ENCODE measurements at regions not wholly inside any gene's neighbourhood (a gene's known extent, or its start where the extent isn't known, plus 50 kb on each side); places are given as distances from the start of the nearest gene placed in this dataset.

GRCh38 chr11:34730544-34731295 is 109.8 kb downstream of the EHF start:
- Histone ChIP-seq H3K4me3 (no peak overlapping the region), H3K27ac (no peak overlapping the region), H3K4me1 (no peaks in the 10 kb centered on the region), H3K36me3 (ENCODE audit: low read depth, missing control alignments) (no peaks in the 10 kb centered on the region), H3K9me3 (no peaks in the 10 kb centered on the region), H3K27me3 (no peaks in the 10 kb centered on the region)
- TF ChIP-seq POLR2A (IDR thresholded peaks at IDR 0.05): no peak
- no peak for TF ChIP-seq CTCF (IDR thresholded peaks at IDR 0.05)
- 87 to 88% methylated on average over 3 of the region's 3 CpGs for WGBS, 2 donors
- intact Hi-C loops (cut with DNase I; ENCODE audit: low total_unique reads): no loop called here
- no peak for DNase-seq

- Histone ChIP-seq H3K36me3 (ENCODE audit: low read depth, missing control alignments) (no peaks in the 10 kb centered on the region), H3K27ac (no peak overlapping the region), H3K4me1 (no peaks in the 10 kb centered on the region), H3K4me3 (no peak overlapping the region), H3K27me3 (no peaks in the 10 kb centered on the region), H3K9me3 (no peaks in the 10 kb centered on the region)
- intact Hi-C loops (cut with DNase I; ENCODE audit: low total_unique reads): no loop called here
- TF ChIP-seq CTCF (IDR thresholded peaks at IDR 0.05) (no peak), POLR2A (IDR thresholded peaks at IDR 0.05) (no peak)
- DNase-seq: no peak
Observed at GRCh38 chr11:34728609-34729008, 107.7 kb downstream of the EHF start.

GRCh38 chr11:34727228-34727737 is 106.4 kb downstream of the EHF start:
- no peak overlapping the region for H3K27ac ChIP-seq
- DNase-seq: no peak
- H3K4me1 ChIP-seq: no peaks in the 10 kb centered on the region
- no peaks in the 10 kb centered on the region for H3K36me3 ChIP-seq (ENCODE audit: low read depth, missing control alignments)
- intact Hi-C loops (cut with DNase I; ENCODE audit: low total_unique reads): no loop called here
- H3K9me3 ChIP-seq: no peaks in the 10 kb centered on the region
- no peak for TF ChIP-seq POLR2A (IDR thresholded peaks at IDR 0.05)
- no peak for TF ChIP-seq CTCF (IDR thresholded peaks at IDR 0.05)
- 69 to 80% methylated on average over 1 of the region's 1 CpG for WGBS, 2 donors
- H3K4me3 ChIP-seq: no peak overlapping the region
- no peaks in the 10 kb centered on the region for H3K27me3 ChIP-seq

GRCh38 chr11:34724973-34725372 is 104.1 kb downstream of the EHF start:
- Histone ChIP-seq H3K36me3 (ENCODE audit: low read depth, missing control alignments) (no peaks in the 10 kb centered on the region), H3K27ac (no peak overlapping the region), H3K9me3 (no peaks in the 10 kb centered on the region), H3K27me3 (no peaks in the 10 kb centered on the region), H3K4me1 (no peaks in the 10 kb centered on the region), H3K4me3 (no peak overlapping the region)
- DNase-seq: no peak
- 74 to 85% methylated on average over 1 of the region's 1 CpG for WGBS, 2 donors
- no peak for TF ChIP-seq CTCF (IDR thresholded peaks at IDR 0.05)
- TF ChIP-seq POLR2A (IDR thresholded peaks at IDR 0.05): no peak
- intact Hi-C loops (cut with DNase I; ENCODE audit: low total_unique reads): no loop called here

- Histone ChIP-seq H3K4me1 (no peaks in the 10 kb centered on the region), H3K27ac (no peak overlapping the region), H3K27me3 (no peaks in the 10 kb centered on the region), H3K4me3 (no peak overlapping the region), H3K9me3 (no peaks in the 10 kb centered on the region), H3K36me3 (ENCODE audit: low read depth, missing control alignments) (no peaks in the 10 kb centered on the region)
- DNase-seq: no peak
- no peak for TF ChIP-seq POLR2A (IDR thresholded peaks at IDR 0.05)
- 89 to 90% methylated on average over 2 of the region's 2 CpGs for WGBS, 2 donors
- intact Hi-C loops (cut with DNase I; ENCODE audit: low total_unique reads): no loop called here
Observed at GRCh38 chr11:34721646-34722045, 100.8 kb downstream of the EHF start.

All from testis (tissue), 2 donors.